ENCODE measurements at regions not wholly inside any gene's neighbourhood (a gene's known extent, or its start where the extent isn't known, plus 50 kb on each side); places are given as distances from the start of the nearest gene placed in this dataset.

GRCh38 chr11:105553025-105553424 is 56.8 kb upstream of the GRIA4 start:
- peak; percentile 9 for DNase-seq (ENCODE audit: low spot score)

- DNase-seq (ENCODE audit: low spot score), result no peak
Measured at GRCh38 chr11:105548359-105548758, 61.5 kb upstream of the GRIA4 start.

GRCh38 chr11:105538588-105538987 is 71.3 kb upstream of the GRIA4 start:
- no peak for DNase-seq (ENCODE audit: low spot score)

- no peak for DNase-seq (ENCODE audit: low spot score)
Measured at GRCh38 chr11:105537531-105537930, 72.3 kb upstream of the GRIA4 start.

GRCh38 chr11:105524286-105524685 is 85.6 kb upstream of the GRIA4 start:
- no peak for DNase-seq (ENCODE audit: low spot score)

GRCh38 chr11:105520706-105521345 is 89.0 kb upstream of the GRIA4 start:
- no peak for DNase-seq (ENCODE audit: low spot score)

- DNase-seq (ENCODE audit: low spot score), result no peak
Measured at GRCh38 chr11:105507496-105508254, 102.2 kb upstream of the GRIA4 start.

- DNase-seq (ENCODE audit: low spot score), result no peak
Measured at GRCh38 chr11:105492010-105492409, 117.9 kb upstream of the GRIA4 start.

GRCh38 chr11:105491394-105491793 is 118.5 kb upstream of the GRIA4 start:
- no peak for DNase-seq (ENCODE audit: low spot score)

GRCh38 chr11:105490333-105490732 is 119.5 kb upstream of the GRIA4 start:
- no peak for DNase-seq (ENCODE audit: low spot score)

GRCh38 chr11:105489446-105489845 is 120.4 kb upstream of the GRIA4 start:
- peak; percentile 11 for DNase-seq (ENCODE audit: low spot score)

GRCh38 chr11:105486929-105487328 is 122.9 kb upstream of the GRIA4 start:
- no peak for DNase-seq (ENCODE audit: low spot score)

GRCh38 chr11:105469931-105470330 is 139.9 kb upstream of the GRIA4 start:
- no peak for DNase-seq (ENCODE audit: low spot score)

GRCh38 chr11:105468154-105468553 is 141.7 kb upstream of the GRIA4 start:
- DNase-seq (ENCODE audit: low spot score), result no peak

GRCh38 chr11:105466582-105467228 is 143.2 kb upstream of the GRIA4 start:
- no peak for DNase-seq (ENCODE audit: low spot score)

- no peak for DNase-seq (ENCODE audit: low spot score)
Measured at GRCh38 chr11:105458071-105458470, 151.8 kb upstream of the GRIA4 start.

GRCh38 chr11:105456950-105457349 is 152.9 kb upstream of the GRIA4 start:
- no peak for DNase-seq (ENCODE audit: low spot score)

- DNase-seq (ENCODE audit: low spot score), result no peak
Measured at GRCh38 chr11:105449100-105449734, 160.7 kb upstream of the GRIA4 start.

- no peak for DNase-seq (ENCODE audit: low spot score)
Measured at GRCh38 chr11:105448703-105449079, 161.2 kb upstream of the GRIA4 start.

- no peak for DNase-seq (ENCODE audit: low spot score)
Measured at GRCh38 chr11:105447936-105448702, 161.8 kb upstream of the GRIA4 start.

- no peak for DNase-seq (ENCODE audit: low spot score)
Measured at GRCh38 chr11:105443623-105444022, 166.2 kb upstream of the GRIA4 start.
